Inflammatory macrophage (primary cell): ENCODE measurements at regions not wholly inside any gene's neighbourhood (a gene's known extent, or its start where the extent isn't known, plus 50 kb on each side); places are given as distances from the start of the nearest gene placed in this dataset.

Source experiments
- DNase-seq, 2 donors: peaks; one replicate each; pipeline ENCODE4 v3.0.0-alpha.2; 2020 to 2022

DNA sequence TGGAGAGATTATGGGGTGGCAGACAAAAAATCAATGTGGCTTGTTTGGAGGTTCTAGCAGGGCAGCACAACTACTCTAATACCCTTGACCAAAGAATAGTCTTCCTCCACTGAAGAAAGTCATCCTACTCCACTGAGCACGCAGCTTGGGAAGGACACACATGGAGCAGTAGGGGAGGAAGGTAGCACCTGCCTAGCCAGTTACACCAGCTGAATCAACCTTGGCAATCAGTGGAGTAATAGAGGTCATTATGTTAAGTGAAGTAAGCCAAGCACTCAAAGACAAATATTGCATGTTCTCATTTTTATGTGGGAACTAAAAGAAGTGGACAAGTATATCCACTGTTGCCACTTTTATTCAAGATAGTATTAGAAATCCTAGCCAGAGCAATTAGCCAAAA lies 555.8 kb upstream of the ALCAM start:
- DNase-seq, result no peak

DNA sequence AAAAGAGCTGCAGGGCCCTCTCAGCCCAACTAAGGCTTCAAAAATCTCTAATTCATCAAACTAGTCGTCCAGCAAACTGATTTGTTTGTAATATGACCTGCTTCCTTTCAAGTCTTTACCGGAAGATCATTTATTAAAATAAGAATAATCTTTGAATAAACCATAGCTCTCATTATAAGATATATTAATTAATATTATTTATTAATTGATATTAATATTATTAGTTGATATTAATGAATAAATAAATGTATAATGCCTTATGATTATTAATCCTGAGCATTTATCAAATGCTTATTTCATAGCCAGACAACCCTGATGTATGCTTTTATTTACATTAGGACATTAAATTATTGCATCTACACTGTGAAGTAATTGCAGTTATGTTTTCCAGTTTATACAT lies 550.7 kb upstream of the ALCAM start:
- DNase-seq, result no peak

DNA sequence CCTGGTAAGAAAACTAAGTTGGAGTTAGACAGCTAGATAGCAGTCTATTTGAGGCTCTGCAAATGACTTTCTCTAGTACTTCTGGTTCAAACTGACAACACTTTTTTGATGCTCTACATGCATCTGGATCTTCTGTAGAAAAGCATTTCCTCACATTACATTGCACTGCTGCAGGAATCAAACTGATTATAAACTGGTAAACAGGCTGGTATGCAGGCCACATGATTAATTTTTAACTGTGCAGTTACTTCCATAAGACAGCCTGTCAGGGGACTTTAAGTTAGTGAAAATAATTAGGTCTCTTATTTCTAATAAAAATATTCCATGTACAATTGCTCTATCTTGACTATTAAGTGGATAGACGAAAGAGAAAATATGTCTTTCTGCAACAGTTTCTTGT lies 550.0 kb upstream of the ALCAM start:
- DNase-seq, result no peak

DNA sequence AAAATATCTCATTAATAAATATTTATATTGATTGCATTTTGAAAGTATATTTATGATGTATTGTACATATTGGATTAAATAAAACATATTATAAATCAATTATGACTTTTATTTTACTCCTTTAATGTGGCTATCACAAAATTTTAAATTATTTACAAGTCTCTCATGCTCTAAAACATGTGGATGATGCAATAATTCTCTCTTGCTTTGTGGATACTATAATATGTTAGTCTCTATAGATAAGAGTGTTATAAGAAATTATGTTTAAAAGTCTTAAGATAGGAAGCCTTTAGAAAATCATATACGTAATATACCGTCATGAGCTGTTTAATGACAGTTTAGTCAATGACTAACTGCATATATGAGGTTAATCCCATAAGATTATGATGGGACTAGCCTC lies 547.4 kb upstream of the ALCAM start:
- no peak for DNase-seq

DNA sequence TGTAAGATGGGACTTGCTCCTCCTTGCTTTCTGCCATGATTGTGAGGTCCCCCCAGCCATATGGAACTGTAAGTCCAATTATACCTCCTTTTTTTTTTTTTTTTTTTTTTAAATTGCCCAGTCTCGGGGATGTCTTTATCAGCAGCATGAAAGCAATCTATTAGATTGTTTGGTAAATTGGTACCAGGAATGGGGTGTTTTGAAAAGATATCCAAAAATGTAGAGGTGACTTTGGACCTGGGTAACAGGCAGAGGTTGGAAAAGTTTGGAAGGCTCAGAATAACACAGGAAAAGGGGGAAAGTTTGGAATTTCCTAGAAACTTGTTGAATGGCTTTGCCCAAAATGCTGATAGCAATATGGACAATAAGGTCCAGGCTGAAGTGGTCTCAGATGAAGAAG lies 545.8 kb upstream of the ALCAM start:
- DNase-seq, result no peak

DNA sequence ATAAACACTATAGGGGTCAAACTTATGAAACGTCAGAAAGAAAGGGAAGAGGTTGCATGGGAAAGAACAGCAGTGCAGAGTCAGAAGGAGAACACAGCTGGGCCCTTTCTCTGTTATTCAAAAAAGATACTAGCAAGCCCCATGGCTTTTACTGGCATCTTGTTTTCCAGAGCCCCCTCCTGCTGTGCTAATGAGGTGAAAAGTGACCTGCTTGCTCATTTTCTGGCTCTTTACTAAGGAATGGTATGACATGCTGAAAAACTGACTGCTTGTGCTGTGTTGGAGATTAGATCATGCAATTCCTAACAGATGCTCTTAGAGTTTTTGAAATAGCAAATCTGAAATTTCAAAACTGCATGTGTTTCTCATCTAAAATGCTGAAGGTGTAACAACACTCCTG lies 541.6 kb upstream of the ALCAM start:
- no peak for DNase-seq

DNA sequence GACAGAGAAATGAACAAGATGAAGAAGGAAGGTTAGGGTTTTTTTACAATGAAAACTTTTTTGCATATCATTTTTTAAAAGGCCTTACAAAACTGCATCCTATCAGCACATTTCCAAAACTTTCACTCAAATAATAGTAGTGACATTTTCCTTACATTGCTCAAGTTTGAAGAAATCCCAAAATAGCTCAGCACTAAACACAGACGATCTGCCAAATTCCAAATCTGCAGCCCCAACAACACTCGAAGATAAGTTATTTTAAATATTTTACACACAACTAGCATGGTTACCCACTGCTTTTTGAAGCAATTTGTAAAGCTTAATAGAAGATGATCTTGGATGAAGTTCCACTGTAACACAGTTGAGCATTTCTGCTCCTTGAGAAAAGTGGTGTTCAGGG lies 535.6 kb upstream of the ALCAM start:
- no peak for DNase-seq

DNA sequence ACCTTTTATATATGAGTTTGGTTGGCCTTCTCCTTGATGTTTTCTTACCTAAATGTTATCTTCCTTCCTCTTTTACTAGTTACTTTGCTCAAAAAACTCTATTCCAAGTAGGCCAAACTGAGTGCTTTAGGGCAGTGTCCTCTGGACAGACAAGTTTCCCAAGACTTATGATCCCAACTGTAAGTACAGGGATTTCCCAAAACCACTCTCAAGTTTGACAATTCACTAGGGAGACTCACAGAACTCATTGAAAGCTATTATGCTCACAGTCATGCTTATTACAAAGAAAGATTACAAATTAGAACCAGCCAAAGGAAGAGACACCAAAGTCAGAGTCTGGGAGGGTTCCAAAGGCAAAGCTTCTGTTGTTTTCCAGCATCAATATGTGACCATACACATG lies 534.2 kb upstream of the ALCAM start:
- no peak for DNase-seq

DNA sequence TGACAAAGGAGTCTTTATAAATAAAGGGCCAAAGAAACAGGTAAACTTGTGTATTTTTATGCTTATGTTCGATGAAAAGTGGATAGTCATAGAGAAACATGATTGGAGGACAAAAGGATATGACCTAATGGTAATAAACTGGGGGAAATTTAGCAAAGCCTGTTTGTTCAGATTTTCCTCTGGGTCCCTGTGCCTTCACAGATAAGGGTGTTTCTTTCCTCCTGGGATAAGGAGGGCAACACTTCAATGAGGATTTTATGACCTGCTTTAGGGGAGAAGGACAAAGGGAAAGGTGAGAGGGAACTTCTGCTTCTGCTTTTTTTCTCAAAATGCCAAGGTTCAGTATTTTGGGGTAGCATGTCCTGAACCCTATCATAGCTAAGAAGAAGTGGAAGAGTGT lies 531.3 kb upstream of the ALCAM start:
- no peak for DNase-seq

DNA sequence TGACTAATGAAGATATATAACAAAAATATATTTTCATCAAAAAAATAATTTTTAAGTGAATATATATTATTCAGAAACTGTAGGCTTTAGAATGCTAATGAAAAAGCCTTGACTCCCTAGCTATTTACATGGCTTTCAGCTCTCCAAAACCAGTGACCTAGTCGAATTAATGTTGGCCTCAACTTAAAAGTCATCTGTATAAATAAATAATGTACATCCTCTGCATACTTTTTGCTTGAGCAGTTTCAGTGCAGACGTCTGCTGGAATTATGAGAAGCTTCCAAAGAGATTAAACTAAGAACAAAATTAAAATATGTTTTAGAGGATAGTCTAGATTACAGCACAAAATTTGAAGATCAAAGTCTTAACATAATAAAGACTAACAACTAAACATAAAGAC lies 520.4 kb upstream of the ALCAM start:
- no peak for DNase-seq

DNA sequence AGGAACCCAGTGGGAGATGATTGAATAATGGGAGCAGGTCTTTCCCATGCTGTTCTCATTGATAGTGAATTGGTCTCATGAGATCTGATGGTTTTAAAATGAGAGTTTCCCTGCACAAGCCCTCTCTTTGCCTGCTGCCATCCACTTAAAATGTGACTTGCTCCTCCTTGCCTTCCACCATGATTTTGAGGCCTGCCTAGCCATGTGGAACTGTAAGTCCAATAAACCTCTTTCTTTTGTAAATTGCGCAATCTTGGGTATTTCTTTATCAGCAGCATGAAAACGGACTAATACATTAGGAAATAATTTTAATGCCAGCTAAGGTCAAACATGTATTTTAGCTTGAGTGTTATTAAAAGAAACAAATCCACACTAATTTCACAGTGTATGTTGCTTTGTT lies 517.6 kb upstream of the ALCAM start:
- no peak for DNase-seq

DNA sequence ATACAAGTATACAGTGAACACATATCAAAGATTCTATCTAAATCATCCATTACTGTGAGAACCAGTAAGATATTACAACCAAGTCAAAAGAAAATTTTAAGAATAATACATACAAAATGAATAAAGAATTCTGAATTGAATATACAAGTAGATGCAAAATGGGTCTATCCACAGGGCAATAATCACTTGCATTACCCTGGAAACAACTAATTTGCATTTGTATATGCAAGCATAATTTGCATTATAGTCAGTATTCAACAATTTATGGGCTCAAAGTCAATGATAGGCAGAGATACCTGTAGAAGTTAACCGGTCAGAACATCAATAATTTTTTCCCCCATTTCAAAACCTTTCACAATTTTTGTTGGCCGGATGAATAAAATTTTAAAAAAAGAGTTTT lies 512.2 kb upstream of the ALCAM start:
- DNase-seq, result no peak

DNA sequence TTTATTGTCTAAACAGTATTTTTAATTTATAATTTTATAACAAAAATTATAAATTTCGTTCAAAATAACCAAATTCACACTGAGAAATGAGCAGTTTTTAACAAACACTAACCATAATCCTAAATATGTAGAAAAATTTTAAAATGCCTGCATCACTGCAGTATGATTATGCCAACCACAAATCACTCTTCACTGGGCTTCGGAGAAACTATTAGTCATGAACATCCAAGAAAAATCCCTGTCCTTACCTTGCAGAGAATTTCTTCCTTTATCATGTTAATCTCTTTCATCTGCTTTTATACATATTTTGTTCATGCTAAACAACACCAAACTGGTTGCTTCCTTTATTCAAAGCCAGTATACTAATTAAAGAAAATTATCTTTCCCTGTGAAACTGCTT lies 511.0 kb upstream of the ALCAM start:
- no peak for DNase-seq

DNA sequence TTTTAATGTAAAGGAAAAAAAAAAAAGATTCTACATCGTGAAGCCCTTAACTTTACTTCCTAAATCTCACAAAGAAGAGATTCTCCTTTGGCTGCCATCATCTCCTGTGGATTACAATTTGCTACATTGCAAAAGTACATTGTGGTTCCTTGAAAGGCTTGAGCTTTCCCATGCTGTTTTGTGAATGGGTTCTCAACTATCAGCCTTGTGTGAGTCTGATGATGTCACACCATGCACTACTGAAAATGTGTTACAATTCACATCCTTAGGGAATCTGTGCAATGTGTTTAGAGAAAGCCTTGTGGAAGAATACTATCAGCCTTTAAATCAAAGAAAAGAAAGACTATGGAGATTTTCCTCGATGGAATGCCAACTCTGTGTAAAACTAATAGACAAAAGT lies 510.0 kb upstream of the ALCAM start:
- DNase-seq, result no peak

DNA sequence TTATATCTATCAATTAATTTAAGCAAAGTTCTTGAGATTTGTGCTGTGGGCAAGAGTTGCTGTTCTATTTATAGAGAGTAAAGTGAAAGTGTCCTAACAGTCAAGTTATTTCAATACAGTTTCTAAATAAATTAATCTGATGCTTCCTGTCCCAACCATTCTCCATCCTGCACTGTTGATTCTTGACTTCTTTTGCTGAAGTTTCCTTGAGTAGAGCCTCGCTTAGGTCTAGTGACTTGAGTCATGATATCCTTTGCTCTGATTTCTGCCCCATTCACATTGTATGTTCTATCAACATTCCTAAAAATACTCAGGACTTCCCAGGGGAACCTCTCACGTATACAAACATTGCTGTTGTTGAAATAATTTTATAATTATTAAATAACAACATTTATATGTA lies 498.4 kb upstream of the ALCAM start:
- DNase-seq, result no peak

DNA sequence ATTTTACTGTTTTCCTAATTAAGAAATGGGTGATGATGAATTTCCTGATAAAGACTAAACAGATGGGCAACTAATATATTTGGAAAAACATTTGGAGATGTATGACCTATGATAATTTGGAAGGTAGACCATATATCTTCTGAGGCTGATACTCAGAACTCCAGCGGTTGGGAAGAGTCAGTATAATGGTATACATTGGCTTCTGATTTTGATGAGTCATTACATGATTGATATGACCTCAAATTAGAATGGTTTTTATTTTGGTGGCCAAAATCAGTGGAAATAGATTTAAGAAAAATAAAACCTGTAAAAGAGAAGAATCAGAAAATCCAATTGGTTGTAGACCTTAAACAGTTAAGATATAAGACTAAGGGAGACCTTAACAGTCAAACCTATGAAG lies 496.4 kb upstream of the ALCAM start:
- DNase-seq, result no peak

DNA sequence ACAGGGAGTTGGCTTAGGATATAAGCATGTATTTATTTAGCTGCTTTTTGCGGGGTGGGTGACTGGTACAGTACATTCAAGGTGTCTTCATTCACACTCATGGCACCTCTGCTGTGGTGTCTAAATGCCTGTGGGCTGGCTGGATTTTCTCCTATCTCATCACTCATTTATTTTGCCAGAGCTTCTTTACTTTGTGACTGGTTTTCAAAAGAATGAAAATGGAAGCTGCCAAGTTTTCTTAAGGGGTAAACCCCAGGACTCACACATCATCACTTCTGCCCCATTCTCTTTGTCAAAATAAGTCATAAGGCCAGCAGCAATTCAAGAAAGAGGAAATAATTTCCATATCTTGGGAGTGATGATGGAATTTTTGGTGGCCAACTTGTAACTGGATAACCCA lies 493.4 kb upstream of the ALCAM start:
- DNase-seq, result no peak

DNA sequence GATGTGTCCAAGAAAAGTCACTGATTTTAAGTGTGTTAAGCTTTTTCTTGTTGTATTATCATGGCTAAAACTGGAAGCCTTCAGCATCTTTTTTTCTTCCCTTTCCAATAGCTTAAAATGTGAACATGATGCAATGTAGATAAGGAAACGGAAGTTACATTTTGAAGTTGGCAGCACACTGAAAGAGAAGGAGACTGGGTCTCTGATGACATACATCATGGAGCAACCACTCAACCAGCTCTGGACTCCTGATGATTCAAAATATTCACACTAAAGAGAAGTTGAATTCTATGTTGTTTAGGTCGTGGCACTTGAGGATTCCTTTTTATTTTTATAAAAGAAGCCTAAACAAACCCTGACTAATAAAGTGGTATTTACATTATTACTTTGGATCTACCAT lies 488.3 kb upstream of the ALCAM start:
- DNase-seq, result peak in 1 of 2 donors; percentile 57

DNA sequence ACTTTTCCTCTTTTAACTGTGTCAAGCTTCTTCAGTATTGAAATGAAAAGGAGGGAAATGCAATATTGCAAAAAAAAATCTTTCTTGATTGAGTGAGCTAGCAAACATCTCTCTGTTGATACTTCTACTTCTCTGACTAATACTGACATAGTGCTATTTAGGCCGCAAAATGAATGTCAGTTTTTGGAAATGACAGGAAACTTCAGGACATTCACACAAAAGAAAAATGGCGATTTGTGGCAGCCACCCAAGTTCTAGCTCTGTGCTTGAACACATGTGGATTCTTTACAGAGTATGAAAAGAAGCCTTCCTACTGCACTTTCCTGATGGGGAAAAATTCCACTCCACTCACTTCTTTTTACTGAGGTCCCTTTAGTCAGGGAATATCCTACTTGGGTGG lies 486.8 kb upstream of the ALCAM start:
- DNase-seq, result no peak

DNA sequence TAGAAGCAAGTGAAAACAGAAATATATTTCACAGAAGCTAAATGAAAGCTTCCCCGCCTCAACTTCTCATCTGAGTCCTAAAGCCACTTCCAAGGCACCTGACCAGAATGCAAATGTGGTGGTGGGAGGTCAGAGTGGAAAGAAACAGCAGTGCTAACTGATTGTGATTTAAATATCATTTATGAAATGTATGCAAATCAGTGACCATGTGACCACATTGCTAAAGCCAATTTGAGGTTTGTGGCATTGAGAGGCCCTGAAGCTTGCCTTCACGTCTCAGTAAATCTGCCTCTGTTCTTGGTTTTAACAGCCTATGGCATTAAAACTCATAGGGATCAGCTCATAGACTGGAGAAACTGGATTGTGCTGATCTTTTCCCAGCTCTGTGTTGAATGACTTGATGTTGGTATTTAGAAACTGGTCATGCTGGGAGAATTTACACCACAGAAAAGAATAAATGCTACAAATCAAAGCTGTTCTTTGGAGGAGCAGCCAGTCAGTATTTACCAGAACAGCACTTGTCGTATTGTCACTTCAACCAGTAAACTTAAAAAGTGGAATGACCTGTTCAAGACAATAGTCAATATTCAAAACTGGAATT lies 481.4 kb upstream of the ALCAM start:
- DNase-seq, result no peak

DNA sequence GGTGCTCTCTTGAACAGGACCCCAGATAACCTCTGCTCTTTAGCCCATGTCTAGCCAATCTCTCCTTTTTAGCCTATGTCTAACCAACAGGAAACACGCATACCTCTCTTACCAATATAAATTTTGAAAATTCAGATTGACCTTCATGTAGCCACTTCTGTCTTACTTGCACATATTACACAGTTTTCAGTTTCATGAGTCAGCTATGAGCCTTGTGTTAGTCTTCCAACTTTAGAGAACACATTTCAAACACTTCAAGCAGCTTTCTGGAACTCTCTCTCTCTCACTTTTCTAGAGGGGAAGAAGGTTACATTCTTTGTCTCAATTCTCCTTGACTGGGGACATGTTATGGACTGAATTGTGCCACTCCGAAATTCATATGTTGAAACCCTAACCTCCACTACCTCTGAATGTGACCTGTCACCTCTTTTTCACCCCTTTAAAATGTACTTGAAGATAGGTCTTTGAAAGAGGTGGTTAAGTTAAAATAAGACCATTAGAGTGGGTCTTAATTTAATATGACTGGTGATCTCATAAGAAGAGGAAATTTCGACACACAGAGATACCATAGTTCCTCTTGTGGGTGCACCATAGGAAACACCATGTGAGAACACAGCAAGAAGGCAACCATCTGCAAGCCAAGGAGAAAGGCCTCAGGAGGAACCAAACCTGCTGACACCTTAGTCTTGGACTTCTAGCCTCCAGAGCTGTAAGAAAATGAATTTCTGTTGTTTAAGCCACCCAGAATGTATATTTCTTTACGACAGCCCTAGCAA lies 480.3 kb upstream of the ALCAM start:
- DNase-seq, result peak; percentile 33 to 55

DNA sequence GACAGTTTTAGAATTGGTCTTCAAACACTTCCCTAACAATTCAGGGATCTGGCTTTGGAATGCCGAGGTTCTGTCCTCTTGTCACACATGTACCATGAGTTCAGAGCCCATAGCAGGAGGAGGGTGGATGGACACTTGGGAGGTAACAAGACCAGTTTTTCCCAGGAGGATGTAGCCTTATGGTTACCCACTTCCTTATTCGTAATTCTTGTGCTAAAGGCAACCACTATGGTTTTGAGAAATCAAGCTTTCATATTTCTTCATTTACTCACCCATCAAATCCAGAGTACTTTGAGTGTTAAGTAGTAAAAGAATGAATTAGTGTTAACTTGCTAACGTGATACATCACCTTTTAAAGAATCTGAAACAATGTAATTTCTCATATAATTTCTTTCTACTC lies 479.6 kb upstream of the ALCAM start:
- DNase-seq, result peak in 1 of 2 donors; percentile 13

DNA sequence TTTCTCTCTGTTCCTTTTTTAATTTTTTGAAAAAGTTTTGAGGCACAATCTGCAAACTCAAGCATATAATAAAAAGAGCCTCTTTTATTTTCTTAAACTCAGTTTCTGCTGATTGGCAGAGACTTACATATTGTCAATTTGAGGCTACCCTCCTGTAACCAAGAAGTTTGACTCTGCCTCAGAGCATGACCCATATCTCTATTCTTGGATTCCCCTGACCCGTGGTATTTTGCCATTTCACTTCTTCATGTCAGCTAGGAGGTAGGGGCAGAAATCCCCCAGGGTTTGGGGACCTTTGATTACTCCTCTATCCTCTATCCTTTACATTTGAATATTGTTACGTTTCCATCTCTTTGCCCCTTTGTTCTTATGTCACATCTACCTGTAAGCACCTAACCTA lies 479.1 kb upstream of the ALCAM start:
- no peak for DNase-seq

DNA sequence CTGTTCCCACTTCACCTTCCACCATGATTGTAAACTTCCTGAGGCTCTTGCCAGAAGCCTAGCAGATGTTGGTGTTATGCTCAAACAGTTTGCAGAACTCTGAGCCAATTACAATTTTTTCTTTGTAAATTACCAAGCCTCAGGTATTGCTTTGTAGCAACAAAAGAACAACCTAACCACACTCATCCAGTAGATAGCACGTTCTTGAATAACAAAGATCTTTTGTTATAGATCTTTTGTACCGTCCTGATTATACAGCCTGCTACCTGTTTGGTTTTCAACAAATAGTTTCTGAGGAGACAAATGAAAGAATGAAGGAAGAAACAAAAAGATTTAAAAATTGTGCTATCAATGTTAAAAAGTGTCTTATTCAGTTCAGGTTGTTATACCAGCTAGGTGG lies 474.7 kb upstream of the ALCAM start:
- DNase-seq, result no peak

DNA sequence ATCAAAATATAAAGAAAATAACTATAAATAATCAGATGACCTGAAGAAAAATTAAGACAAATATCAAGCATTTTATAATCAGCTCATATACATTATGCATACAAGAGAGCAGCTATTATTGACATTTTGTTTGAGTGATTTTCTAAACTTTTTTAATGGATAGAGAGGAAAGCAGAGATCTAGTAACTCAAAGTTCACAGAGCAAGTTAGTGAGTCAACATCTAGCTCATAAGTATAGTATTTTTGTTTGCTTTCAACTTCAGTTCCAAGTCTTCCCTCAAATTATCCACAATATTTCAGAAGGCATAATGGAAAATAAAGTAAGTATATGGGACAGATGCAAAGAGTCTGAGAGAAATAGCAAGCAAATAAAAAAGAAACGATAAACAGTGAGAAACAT lies 470.1 kb upstream of the ALCAM start:
- no peak for DNase-seq
